HG03066 (cell line): ENCODE measurements at regions not wholly inside any gene's neighbourhood (a gene's known extent, or its start where the extent isn't known, plus 50 kb on each side); places are given as distances from the start of the nearest gene placed in this dataset.
"Not testable (repeated sequence)": the region's sequence is repeated elsewhere in the genome, so short reads cannot be mapped to it uniquely, and the experiment has no call there.

Source experiments
- ATAC-seq: cut with Tn5 transposase; IDR thresholded peaks from one replicate; pipeline ENCODE4 v1.9.1; 2021; ENCODE audit warnings: low read depth; ENCODE audit not compliant: unreplicated experiment

DNA sequence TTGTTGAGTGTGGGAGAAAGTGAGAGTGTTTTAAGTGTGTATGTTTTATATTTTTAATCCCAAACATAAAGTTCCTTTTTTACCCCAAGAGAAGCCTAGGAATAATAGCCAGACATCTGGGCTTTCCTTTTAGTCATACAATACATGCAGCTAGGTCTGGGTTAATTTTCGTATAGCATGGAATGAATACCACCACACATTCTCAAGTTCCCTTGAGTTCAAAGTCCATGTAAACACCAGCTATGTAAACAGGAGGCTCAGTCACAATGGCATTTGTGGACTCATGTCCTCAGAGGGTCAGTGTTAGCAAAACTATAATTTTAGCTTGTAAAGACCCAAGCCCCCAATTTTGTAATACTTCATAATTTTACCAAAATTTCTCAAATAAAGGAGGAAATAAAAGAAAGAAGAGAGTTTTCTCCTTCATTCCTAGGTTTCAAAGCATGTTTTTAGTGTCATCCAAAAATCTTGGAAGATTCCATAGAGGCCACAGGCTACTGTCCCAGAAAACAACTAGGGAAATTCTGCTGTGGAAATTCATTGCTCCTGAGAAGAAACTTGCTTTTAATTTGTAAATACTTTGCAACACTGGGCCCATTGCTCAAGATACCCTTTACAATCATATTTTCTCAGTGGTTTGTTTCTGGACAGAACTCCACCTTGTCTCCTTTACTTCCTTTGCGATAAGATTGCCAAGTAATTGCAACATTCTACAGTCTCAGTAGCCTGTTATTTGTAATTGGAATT, 671.2 kb downstream of the COL12A1 start:
- no peak for ATAC-seq

- no peak for ATAC-seq
These were observed 686.7 kb downstream of the COL12A1 start for GRCh38 chr6:74519163-74519562.

DNA sequence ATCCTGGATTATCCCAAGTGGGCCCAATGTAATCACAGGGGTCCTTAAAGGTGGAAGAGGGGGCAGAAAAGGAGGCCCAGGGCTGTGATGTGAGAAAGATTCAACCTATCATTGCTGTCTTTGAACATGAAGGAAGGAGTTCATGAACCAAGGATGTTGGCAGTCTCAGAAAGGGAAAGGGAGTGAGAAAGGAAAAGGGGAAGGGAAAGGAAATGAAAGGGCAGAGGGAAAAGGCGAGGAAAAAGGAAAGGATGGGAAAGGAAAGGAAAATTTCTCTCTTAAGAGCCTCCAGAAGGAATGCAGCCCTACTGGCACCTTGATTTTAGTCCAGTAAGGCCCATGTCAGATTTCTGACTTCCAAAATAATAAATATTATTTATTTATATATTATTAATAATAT, 687.8 kb downstream of the COL12A1 start:
- no peak for ATAC-seq

DNA sequence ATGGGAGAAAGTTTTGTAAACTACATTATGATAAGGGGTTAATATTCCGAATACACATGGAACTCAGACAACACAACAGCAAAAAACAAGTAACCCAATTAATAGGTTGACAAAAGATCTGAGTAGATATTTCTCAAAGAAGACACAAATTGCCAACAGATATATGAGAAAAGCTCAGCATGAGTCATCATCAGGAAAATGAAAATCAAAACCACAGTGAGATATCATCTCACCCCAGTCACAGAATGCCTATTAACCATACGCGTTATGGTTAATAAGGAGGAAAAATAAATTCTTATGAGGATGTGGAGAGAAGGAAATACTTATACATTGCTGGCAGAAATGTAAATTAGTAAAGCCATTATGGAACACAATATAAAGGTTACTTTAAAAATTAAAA, 695.0 kb downstream of the COL12A1 start:
- ATAC-seq: no peak

GRCh38 chr6:74507649-74508048, 698.2 kb downstream of the COL12A1 start:
- no peak for ATAC-seq

GRCh38 chr6:74505391-74505790, 700.5 kb downstream of the COL12A1 start:
- ATAC-seq: no peak

GRCh38 chr6:74504941-74505340, 700.9 kb downstream of the COL12A1 start:
- no peak for ATAC-seq

GRCh38 chr6:74492587-74492986, 713.3 kb downstream of the COL12A1 start:
- no peak for ATAC-seq

DNA sequence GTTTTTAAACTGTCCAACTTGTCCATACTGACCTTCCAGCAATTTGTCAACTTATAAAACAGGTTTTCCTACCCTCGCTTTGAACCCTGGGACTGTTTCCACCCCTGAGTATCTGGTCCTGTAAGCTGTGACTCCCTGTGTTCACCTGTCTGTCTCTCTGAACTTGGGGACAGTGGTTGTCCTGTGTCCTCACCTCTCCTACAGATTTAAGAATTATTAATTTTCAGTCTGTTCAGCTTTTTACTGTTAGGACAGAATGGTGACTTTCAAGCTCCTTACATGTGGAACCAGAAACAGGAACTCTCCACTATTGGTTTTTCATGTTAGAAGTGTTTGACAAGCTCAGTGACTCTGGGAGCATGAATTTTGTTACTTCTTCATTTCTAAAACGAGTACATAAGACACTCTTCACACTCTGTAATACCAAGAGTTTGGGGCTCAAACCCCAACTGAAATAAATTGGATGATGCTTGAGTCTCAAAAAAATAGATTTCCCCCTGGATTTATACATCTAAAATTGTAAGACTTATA, 713.9 kb downstream of the COL12A1 start:
- no peak for ATAC-seq

DNA sequence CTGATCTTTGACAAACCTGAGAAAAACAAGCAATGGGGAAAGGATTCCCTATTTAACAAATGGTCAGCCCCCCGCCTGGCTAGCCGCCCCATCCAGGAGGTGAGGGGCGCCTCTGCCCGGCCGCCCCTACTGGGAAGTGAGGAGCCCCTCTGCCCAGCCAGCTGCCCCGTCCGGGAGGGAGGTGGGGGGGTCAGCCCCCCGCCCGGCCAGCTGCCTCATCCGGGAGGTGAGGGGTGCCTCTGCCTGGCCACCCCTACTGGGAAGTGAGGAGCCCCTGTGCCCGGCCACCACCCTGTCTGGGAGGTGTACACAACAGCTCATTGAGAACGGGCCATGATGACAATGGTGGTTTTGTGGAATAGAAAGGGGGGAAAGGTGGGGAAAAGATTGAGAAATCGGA, 717.1 kb downstream of the COL12A1 start:
- not testable (repeated sequence) for ATAC-seq

DNA sequence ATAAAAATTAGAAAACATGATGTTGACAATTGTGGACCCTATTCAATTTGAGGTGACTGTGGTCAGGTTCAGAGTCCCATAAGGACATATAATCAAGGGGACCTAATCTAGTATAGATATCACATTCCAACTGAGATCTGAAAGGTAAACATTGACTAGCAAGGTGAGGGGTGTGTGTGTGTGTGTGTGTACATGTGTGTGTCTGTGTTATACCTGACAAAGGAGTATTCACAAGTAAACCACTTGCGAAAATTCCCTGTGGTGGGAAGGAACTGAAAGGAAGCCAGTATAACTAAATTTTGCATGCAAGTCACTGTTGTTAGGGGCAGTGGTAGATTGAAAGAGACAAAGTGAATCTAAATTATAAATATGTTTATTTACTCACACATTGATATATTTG, 723.7 kb downstream of the COL12A1 start:
- no peak for ATAC-seq

DNA sequence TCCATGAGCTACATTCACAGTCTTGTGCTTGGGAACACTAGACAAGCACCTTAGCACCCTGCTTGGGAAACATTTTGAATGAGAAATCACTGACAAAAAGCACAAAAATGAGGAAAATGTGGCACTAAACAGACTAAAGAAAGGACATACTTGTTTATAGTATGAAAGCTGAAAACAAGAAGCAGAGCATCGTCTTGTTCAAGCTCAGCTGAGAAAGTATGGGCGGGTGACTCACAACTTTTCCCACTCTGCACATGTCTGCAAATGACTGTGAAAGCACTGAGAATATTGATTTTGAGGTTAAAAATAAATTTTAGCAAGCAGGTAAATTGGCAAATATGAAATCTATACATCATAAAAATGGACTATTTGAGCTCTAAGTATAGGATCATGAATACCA, 725.3 kb downstream of the COL12A1 start:
- ATAC-seq: no peak

DNA sequence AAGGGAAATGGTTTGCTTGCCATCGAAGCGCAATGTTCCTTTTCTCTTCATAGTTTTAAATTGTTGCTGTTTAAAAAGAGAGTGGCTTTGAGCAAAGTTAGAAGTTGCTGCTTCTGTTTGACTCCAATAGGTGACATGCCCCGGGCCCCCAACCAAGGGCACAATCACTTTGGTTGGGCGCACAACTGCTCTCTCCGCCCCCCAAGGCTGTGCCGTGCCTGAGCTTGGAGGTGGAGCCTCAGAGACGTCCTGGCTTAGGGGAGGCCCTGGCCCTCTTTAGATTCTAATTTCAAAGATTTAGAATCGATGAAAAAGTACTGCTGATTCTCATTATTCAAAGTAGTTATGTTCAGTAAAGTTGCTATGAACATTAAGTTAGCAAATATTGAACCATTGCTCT, 725.9 kb downstream of the COL12A1 start:
- no peak for ATAC-seq

- no peak for ATAC-seq
These were observed 726.4 kb downstream of the COL12A1 start for GRCh38 chr6:74479420-74479819.

DNA sequence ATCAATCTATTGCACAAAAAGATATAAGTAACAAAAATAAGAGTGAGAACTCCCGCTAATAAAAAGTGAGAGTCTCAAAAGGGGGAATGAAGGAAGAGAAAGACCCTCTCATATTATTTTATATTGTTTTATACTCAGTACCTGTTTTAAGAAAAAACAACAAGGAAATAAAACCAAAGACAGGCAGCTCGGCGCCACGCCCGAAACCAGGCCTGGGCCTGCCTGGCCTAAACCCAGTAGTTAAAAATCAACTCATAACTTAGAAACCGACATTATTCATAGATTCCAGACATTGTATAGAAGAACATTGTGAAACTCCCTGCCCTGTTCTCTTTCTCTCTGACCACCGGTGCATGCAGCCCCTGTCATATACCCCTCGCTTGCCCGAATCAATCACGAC, 731.8 kb downstream of the COL12A1 start:
- not testable (repeated sequence) for ATAC-seq

DNA sequence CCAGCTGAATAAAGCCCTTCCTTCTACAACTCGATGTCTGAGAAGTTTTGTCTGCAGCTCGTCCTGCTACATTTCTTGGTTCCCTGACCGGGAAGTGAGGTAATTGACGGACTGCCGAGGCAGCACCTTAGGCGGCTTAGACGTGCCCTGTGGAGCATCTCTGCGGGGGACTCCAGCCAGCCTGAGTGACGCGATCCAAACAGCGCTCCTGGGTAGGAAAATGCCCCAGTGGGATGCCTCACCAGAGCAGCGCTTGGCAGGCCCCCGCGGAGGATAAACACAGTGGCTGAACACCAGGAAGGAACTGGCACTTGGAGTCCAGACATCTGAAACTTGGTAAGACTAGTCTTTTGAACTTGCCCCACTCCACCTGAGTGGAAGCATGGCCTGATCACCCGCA, 737.3 kb downstream of the COL12A1 start:
- not testable (repeated sequence) for ATAC-seq

- no peak for ATAC-seq
These were observed 738.2 kb downstream of the COL12A1 start for GRCh38 chr6:74467533-74468215.

GRCh38 chr6:74466572-74466971, 739.3 kb downstream of the COL12A1 start:
- no peak for ATAC-seq

GRCh38 chr6:74459260-74459659, 746.6 kb downstream of the COL12A1 start:
- ATAC-seq: no peak

DNA sequence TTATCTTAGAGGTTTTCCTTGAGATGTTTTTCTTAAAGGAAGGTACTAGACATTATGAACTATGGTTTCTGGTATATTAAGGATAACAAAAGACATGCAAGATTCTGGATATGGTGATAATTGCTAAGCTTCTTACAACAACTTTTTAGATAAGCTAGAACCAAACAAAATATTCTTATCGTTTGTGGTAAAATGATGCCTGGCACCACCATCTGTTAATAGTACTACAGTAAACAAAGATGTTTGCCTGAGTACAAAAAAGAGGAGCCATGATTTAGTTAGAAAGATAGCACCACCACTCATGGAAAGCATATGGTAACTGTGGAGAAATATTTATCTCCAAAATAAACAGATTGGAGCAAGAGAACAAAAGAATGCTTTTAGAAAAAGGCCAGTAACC, 747.3 kb downstream of the COL12A1 start:
- no peak for ATAC-seq

- no peak for ATAC-seq
These were observed 750.1 kb downstream of the COL12A1 start for GRCh38 chr6:74455786-74456185.

GRCh38 chr6:74451953-74452352, 753.9 kb downstream of the COL12A1 start:
- ATAC-seq: no peak
